Neural progenitor cell (in vitro differentiated cells): ENCODE measurements at regions not wholly inside any gene's neighbourhood (a gene's known extent, or its start where the extent isn't known, plus 50 kb on each side); places are given as distances from the start of the nearest gene placed in this dataset.

Source experiments
- CTCF ChIP-seq: fragments of 200-600 bp; sonication (generic); IDR thresholded peaks from 2 replicates; pipeline ENCODE4 v1.5.1; 2017; ENCODE audit warnings: antibody characterized with exemption, mild to moderate bottlenecking
- EZH2 ChIP-seq: fragments of 200-600 bp; sonication (generic); IDR thresholded peaks from 2 replicates; pipeline ENCODE4 v1.6.1; 2017; ENCODE audit warnings: antibody characterized with exemption, mild to moderate bottlenecking, moderate library complexity

DNA sequence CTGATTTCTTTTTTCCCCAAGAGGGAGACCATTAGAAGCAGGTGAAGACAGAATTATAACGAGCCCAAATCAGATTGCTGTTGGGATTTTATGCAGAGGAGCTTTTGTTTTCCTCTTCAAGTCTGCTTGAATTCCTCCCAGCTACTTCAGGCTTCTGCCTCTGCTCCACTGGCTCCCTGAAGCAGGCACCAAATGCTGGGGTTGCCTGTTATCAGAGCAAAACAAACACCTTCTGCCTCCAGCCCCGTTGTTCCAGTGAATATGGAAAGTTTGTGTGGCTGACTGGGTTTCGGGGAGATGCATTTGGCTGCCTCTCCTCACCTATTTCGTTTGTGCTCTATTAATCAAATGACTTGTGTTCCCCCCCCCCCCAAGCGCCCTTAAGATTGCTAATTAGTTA is 209.2 kb downstream of the URB2 start:
- TF ChIP-seq CTCF (no peak), EZH2 (no peak)
